ENCODE measurements at regions not wholly inside any gene's neighbourhood (a gene's known extent, or its start where the extent isn't known, plus 50 kb on each side); places are given as distances from the start of the nearest gene placed in this dataset.

DNA sequence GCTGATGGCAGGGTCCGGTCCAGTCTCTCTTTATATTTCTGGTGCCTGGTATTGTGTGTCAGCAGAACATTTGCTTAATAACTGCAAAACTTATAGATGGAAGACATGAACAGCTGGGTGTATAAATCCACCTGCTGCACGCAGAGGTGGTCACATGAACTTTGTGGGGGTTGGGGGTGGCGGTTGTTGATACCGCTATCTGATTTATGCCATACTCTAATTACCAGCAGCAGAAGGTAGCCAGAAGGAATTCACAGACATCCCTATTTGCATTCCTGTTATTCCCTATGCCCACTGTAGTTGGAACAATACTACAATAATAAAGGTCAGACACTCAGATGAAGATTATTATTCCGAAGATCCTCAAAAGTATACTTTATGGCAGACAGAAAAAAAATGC, 121.6 kb upstream of the PUDP start:
- DNase-seq, result no peak

DNA sequence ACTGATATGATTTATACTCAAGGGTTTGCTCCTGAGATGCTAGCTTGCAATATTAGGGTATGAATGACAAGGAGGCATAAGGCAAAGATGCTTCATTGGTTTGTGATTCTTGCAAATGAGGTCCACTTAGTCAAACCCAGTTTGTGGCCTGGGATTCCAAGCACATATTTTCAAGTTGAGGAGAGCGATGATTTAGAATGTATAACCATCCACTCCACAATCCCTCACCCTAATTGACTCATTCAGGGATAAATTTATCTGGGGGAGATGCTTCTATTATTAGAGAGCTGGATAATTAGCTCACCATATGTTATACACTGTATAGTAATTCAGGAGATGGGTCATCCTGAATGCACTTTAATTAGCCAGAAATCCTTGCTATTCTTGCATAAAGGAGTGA, 118.3 kb upstream of the PUDP start:
- DNase-seq, result no peak

DNA sequence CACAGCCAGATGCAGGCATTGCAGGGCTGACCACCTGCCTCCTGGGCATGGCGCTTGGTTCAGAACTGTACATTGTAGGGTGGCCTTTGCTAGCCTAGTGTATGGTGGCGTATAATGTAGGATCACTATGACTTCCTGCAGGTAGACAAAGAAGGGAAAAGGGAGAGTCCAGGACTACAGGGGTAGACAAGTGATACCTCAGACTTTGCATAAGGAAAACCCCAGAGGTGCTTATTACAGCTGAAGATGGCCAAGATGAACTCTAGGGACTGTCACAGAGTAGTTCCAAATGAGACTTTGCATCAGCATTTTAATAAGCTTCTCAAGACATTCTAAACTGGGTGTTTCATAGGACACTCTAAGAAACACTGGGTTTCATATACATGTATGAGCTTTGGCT, 116.4 kb upstream of the PUDP start:
- DNase-seq, result no peak

DNA sequence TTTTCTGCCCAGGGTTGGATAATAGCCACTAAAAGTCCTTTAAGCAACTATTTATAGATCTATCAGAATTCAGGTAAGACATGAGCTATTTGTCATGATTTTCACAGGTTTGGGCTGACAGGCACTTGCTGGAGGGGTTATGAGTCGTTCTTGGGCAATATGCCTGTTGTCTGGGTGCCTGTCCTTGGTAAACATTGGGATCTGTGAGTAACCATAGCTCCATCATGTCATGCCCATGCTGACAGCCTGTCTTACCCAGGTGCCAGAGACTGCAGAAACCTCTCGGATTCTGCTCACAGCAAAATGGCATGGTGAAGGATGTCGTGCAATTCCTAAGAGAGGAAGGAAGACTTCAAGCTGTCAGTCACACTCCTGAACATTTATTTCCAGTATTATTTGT, 116.0 kb upstream of the PUDP start:
- DNase-seq, result no peak

DNA sequence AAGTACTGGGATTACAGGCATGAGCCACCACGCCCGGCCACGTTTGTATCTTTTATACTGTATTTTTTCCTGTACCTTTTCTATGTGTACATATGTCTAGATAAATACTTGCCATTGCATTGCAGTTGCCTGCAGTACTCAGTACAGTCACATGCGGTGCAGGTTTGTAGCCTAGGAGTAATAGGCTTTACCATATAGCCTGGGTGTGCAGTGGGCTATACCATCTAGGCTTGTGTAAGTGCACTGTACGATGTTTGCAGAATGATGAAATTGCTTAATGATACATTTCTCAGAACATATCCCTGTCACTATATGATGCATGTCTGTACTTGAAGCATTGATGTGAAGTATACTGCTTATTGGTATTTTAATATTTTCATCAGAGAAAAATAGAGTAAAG, 115.4 kb upstream of the PUDP start:
- no peak for DNase-seq

DNA sequence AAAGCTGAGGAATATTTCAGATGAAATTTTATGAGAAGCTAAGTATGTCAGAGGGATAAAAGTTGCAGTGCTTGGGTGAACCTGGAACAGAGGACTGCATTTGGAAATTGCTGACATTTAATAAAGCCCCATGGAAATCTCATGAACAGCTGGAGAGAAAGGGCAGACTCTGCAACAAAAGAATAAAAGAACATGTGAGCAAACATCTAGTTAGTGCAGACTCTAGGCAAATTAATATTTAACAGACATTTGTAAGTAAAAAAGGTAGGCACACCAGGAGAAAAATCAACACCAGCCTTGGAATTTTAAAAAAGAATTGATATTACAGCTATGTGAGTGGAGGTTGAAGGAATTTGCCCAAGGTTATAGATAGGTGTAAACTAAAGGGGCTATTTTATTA, 114.6 kb upstream of the PUDP start:
- DNase-seq, result no peak

DNA sequence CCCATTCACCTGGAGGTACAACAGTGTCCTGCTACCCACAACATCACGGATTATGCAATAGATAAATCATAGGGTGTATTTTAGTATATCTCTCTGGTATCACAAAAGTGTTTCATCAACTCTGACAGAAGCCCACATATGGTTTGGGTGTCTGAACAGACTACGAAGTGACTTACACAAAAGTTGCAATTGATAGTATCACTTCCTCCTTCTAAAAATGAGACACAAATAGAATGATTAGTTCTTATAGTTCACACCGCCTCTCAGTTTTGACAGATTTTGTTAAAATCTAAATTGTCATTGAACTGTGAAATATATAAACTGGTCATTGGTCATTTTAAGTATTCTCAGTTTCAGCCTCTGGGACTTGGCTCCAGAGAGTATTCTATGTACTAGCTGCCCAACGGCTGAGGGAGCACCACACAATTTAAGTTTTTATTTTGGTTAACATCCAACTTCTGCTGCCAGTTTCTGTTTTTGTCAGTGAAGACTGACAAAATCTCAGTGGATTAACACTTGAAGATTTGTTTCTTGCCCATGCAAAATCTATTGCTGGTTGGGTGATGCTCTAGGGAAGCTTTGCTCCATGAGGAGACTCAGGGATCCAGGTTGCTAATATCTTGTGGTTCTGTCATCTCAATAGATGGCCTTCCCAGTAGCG, 113.8 kb upstream of the PUDP start:
- no peak for DNase-seq

DNA sequence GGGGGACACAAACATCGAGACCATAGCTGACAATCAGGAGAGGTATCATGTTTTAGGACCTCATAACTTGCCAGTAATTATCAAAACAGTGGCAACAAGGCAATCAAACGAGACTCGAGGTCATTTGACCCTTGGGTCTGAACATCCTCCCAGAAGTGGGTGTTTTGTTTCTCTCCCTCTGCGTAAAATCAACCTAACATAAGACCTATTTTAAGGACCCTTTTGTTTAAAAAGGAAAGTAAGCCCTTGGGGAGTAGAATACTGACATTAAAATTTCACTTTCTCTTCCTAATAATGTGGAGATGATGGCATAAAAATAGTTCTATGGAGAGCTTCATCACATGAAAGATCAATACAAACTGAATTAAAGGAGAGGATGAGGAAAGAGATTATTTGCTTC, 106.2 kb upstream of the PUDP start:
- no peak for DNase-seq

DNA sequence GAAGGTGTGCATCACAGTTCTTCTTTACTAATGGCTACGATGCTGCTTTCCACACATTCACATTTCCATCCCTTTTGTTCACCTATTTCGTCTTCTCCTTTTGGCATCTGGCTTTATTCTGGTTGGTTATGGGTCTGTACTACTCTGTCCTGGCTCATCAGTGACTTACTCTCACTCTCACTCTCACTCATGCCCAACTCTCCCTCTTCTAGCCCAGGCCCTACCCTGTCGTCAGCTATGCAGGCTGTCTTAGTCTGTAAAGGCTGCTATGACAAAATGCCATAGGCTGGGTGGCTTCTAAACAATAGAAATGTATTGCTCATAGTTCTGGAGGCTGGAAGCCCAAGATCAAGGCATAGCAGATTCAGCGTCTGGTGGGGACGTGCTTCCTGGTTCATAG, 105.6 kb upstream of the PUDP start:
- no peak for DNase-seq

DNA sequence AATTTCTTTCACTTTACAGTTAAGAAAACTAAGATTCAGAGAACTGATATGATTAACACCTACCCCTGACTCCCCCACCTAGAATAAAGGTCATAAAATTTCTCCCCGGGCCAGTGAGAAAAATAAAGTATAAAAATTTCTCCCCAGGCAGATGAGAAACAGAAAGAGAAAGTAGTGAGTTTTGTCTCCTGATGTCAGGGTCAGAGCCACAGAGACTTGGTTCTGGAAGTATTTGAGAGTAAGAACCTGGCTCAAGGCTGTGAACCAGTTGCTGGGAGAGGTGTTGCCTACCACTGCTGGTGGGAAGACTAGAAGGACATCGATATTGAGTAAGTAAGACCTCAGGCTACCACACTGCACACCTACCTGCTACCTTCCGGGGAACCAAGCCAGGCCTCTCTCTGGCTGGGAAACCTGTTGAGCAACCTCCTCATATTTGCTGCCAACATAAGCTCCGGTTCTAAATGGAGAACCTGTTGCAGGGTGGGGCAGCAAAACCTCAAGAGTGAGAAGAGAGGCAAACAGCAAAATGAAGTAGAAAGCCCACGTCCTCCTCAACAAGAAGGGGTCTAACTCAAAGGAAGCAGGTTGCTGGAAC, 104.2 kb upstream of the PUDP start:
- DNase-seq, result no peak

DNA sequence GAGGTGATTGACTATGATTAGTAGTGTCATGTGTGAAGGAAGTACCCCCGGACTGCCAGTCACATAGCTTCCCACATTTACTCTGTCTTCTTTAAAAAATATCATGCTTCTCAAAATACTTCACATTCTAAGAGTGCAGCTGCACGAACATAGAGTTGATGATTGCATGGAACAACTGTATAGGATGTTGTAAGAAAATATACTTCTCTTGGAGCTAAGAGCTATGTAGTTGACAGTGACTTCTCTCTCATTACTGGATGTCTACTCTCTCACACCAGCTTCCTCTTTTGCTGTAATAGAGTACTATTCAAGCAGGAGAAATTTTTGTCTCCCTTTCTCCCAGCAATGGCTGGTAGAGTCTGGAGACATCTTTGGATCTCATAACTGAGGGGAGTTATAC, 99.4 kb upstream of the PUDP start:
- DNase-seq, result no peak

DNA sequence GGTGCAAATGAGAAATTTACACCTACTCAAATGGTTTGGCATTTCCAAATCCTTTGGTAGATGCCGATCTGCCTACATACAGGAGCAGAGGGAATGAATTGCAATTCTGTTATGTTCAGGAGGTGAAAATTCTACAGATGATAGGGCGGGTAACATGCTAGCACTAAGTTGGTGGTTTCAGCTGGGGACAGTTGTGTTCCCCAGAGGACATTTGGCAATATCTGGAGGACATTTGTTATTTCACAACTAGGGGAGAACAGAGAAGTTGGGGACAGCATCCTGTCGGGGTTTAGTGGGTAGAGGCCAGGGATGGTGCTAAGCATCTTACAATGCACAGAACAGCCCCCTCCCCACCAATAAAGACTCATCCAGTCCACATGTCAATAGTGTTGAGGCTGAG, 96.5 kb upstream of the PUDP start:
- DNase-seq, result no peak

DNA sequence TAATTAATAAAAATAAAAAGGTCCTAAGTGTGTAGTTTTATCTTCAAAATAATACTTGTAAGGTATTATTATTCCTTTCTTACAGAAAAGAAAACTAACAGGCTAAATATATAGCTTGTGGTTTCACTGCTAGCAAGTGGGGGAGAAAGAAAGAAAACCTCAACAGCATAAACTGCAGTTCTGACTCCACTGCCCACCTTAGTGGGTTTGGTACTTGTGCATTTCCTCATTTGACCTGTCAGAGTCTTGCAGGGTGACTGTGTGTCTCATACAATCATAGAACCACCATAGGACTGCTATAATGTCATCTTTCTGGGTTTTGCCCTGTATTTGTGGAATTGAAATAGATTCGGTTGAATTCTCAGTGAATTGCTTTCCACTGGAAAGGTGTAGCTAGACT, 94.7 kb upstream of the PUDP start:
- DNase-seq, result no peak

DNA sequence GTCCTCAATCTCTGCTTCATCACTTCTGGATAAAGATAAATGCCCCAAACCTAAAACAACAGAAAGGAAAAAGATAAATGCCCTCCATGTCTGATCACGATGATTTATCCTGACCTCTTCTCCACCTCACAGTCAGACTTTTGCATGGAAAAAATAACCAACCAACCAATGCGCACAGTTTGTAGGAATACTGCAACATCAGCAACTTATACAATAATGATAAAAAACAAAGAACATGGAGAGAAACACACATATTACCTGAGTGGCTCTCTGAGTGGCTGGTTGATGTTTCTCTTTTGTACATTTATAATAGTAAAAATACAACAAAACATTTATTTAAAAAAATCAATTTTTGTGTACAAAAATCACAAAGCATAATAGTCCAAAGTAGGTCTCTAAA, 93.0 kb upstream of the PUDP start:
- no peak for DNase-seq

DNA sequence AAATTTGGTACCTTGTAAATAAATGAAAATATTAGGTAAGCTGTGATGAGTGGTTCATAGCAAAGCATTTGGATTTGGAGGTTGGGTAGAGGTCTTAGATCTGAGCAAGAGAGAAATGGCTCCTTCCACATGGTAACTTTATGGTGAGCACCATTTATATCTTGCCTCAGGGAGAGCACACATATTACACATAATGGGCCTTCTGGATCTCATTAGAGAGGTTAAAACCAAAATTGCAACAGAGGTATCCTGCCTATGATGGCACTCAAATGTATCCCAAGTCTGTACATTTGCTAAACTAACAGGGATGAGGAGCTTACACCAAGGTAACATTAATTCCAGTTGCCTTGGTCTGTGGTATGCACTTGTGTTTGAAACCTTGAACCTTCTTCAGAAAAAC, 87.1 kb upstream of the PUDP start:
- no peak for DNase-seq

DNA sequence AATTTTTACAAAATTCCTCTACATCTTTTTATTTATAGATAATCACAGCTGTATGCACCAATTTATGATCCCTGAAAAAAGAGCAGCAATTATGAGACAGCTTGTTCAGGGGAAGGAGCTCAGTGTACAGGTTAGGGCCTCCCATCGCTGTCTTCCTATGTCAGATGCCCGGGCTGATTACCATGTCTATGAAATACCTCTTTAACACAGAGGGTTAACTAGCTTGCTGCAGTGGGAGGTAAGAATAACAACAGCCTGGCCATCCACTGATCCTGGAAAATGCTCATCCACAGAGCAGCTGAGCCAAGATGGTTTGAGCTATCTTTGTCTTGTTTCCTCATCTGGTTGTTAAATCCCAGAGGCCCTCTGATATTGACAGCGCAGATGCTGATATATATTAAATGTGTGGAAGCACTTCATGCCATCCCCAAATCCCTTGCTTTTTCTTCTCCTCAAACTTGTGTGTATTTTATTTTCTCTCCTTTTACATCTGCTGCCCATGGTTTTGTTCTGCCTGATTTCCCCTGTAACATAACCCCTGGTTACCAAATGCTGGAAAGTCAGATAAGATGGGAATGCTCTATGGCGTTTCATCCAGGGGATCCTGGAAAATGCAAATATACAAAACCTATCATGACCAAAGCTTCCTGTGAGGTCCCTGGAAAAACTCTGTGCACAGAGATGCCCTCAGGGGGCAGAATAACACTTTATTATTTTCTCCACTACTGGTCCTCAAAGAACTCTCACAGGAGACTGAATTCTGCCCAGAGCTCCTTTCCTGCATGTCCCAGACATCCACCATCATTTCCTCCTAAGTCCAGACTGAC, 85.8 kb upstream of the PUDP start:
- no peak for DNase-seq

DNA sequence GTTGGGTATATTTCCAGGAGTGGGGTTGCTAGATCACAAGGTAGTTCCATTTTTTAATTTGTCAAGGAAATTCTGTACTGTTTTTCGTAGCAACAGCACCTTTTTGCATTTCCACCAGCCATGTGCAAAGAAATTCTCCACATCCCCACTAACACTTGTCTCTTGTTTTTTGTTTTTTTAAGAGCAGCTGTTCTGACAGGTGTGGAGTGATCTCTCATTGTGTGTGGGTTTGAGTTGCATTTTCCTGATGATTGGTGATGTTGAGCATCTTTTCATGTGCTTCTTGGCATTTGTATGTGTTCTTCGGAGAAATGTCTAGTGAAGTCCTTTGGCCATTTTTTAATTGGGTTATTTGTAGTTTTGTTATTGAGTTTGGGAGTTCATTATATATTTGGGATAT, 80.3 kb upstream of the PUDP start:
- no peak for DNase-seq

DNA sequence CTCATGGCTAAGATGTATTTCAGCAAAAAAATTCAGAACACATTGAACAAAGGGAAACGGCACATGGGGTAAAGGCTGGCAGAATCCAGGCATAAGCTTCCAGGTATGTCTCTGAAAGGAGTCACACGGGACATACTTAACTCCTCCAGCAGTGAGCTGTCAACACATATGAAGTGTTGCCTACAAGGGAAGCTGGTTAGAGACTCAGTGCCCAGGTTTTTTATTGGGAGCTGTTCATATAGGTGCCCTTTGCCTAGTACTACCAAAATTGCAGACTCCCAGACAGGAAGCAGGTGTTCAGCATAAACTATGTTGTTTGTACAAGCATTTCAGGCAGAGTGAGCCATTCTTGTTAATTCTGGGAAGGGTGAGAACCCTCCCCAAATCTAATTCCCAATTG, 77.4 kb upstream of the PUDP start:
- DNase-seq, result no peak

DNA sequence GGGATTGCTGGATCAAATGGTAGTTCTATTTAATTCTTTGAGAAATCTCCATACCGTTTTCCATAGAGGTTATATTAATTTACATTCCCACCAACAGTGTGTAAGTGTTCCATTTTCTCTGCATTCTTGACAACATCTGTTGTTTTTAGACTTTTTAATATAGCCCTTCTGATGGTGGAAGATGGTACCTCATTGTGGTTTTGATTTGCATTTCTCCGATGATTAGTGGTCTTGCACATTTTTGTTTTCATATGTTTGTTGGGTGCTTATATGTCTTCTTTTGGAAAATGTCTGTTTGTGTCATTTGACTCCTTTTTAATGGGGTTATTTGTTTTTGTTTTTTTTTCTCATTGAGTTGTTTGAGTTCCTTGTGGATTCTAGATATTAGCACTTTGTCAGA, 75.3 kb upstream of the PUDP start:
- no peak for DNase-seq

DNA sequence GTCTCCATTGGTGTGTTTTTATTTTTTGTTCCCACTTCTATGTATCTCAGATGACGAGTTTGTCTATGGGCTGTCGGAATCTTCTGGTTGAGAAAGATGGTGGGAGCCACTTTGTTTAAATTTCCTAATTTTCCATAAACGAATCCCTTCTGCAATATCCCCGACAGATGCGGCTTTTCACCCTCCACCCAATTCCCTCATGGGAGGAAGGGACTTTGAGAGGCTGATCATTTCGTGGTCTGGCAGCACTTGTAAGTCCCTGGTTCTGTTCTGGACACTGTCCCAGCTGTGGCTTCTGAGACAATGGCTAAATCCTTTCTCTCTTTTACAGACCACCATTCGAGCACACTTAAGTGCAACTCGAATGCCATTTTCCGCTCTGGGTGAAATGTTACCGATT, 72.2 kb upstream of the PUDP start:
- DNase-seq, result no peak

DNA sequence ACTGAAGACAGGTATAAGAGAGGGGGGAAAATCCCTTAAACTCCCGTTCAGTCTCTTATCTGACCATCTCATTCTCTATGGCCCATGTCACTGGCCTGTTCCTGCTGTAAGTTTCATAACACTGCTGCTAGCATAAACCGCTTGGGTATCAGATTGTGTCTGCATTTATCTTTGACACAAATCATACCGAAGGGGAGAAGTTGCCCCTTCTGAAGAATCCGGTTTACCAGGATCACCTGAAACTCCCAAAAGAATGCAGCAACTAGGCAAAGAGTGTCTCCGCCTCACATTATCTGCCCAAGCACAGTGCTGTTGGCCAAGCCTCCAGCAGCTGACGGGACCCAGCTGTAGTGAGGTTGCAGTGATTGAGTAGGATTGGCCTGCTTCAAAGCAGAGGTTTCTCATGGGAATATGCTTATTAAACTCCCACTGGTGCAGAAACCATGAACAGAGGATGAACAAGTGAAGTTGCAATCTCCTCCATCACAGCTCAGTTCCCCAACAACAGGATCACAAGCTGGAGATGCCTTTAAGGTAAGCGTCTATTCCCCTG, 71.3 kb upstream of the PUDP start:
- DNase-seq, result no peak

DNA sequence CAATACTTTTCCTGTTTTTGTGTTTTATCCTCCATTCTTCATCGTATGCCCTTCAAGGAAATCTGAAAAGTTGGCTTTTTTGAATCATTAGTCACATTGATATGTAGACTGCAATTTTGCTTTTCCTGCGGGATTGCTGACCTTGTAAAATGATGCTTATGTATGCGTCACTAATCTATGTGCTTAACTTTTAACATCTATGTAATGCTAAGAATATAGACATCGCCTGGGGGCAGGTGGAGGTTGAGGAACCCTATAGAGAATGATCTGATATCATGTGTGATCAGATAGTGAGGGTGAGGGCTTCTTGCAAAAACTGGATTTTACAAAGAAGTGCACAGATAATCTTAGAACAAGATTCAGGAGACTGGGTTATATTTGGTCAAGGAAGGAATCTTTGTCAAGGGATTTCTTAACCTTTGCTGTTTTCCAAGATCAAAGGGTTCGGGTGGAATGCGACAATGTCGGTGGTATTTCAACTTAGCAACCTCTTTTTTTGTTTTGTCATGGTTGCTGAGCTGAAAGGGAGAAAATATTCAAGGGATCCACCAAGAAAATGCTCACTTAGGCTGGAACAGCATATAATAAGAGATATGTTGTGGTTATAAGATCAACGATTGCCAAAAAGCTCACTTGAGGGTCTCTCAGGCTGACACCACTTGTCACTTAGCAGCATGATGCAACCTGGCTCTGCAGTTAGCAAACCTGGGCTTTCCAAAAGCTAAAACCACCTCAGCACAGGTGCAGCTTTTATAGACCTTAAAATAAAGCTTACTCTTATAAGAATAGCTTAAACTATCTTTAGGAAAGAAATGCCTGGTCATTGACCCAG, 70.6 kb upstream of the PUDP start:
- no peak for DNase-seq

DNA sequence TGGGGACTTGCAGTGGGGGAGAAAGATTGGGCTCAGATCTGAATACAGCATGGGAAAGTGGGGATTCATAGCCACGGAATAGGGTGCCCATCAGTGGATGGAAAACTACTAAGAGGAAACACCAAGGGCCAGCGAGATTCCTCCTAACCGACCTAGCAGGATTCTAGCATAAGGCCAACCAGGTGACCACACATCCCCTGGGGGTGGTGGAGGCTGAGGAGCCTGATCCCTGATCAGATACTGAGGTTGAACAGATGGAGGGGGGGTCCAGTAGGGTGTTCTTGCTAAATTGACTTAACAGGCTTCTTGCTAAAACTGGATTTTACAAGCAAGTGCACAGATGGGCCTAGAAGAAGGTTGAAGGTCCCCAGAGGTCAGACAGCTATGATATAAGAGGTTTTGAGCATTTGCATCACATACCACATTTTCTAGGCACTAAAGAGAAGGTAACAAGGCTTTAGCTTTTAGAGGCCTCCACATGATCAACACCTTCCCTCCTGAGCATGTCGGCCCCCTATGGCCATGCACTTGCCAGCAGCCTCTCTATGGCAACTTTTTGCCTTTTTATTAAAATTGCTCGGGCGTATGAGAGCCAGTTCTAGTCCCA, 69.1 kb upstream of the PUDP start:
- no peak for DNase-seq
